SK-N-SH (cell line): ENCODE measurements at regions not wholly inside any gene's neighbourhood (a gene's known extent, or its start where the extent isn't known, plus 50 kb on each side); places are given as distances from the start of the nearest gene placed in this dataset.
"Not testable (repeated sequence)": the region's sequence is repeated elsewhere in the genome, so short reads cannot be mapped to it uniquely, and the experiment has no call there.

Experiments used
- CTCF ChIA-PET: fragments of 300-600, 350-600 bp; formaldehyde crosslinking; extraction: SDS; loops from one replicate; lab custom pipeline; 2021; lab: Yijun Ruan, JAX
- POLR2A ChIA-PET: fragments of 350-600 bp; sonication (Branson Sonifier 250); formaldehyde crosslinking; extraction: SDS; loops from one replicate; lab custom pipeline; 2020; ENCODE audit warnings: antibody characterized with exemption, inconsistent platforms; lab: Yijun Ruan, JAX
- DNase-seq: peaks from one replicate; pipeline ENCODE4 v3.0.0; 2012
- H2AFZ ChIP-seq: fragments of 200-600 bp; sonication (generic); 2 replicates; pipeline ENCODE4 v1.8.1; 2016; ENCODE audit warnings: antibody characterized with exemption, mild to moderate bottlenecking, low read depth
- H3F3A ChIP-seq: fragments of 200-600 bp; sonication (generic); replicated peaks from 2 replicates; pipeline ENCODE3; 2016; ENCODE audit warnings: antibody characterized with exemption, mild to moderate bottlenecking; ENCODE audit not compliant: insufficient read depth
- H3K27ac ChIP-seq, 2 experiments: fragments of 200-500 bp in 1 of 2; fragments of 200-600 bp in 1 of 2; sonication (Bioruptor generic) in 1 of 2; sonication (generic), shearing (Covaris generic) in 1 of 2; 2 replicates each; pipeline versions ENCODE4 v1.5.1 to v1.6.1; 2014 to 2016; ENCODE audit warnings: low read depth in 2 of 2, inconsistent platforms in 1 of 2, low read length in 1 of 2, mild to moderate bottlenecking in 1 of 2, mixed read lengths in 1 of 2
- H3K27me3 ChIP-seq: fragments of 200-600 bp; sonication (generic), shearing (Covaris generic); 2 replicates; pipeline ENCODE4 v1.6.1; 2016; ENCODE audit warnings: mixed run types; ENCODE audit not compliant: insufficient read depth
- H3K36me3 ChIP-seq, 2 experiments: fragments of 200-500 bp in 1 of 2; fragments of 200-600 bp in 1 of 2; sonication (Bioruptor generic) in 1 of 2; sonication (generic) in 1 of 2; replicated peaks in 1 of 2; 2 replicates each; pipeline versions ENCODE3 to v1.5.1; 2014 to 2016; ENCODE audit warnings: low read length in 1 of 2, mild to moderate bottlenecking in 1 of 2; ENCODE audit not compliant: insufficient read depth in 2 of 2, control insufficient read depth in 1 of 2
- H3K4me1 ChIP-seq, 2 experiments: fragments of 200-500 bp in 1 of 2; fragments of 200-600 bp in 1 of 2; sonication (Bioruptor generic) in 1 of 2; sonication (generic), shearing (Covaris generic) in 1 of 2; 2 replicates each; pipeline versions ENCODE4 v1.5.1 to v1.6.1; 2014 to 2016; ENCODE audit warnings: low read depth in 1 of 2, low read length in 1 of 2, mixed run types in 1 of 2; ENCODE audit not compliant: insufficient read depth in 2 of 2, control insufficient read depth in 1 of 2
- H3K4me2 ChIP-seq: fragments of 200-600 bp; sonication (generic), shearing (Covaris generic); 2 replicates; pipeline ENCODE4 v1.6.1; 2017; ENCODE audit warnings: mixed run types
- H3K4me3 ChIP-seq, 2 experiments: fragments of 200-500 bp in 1 of 2; fragments of 200-600 bp in 1 of 2; sonication (Bioruptor generic) in 1 of 2; sonication (generic), shearing (Covaris generic) in 1 of 2; 2 replicates each; pipeline versions ENCODE4 v1.5.1 to v1.8.1; 2014 to 2016; ENCODE audit warnings: low read depth in 2 of 2, inconsistent platforms in 1 of 2, low read length in 1 of 2, mild to moderate bottlenecking in 1 of 2, mixed read lengths in 1 of 2, moderate library complexity in 1 of 2
- H3K79me2 ChIP-seq: fragments of 200-600 bp; sonication (generic); 2 replicates; pipeline ENCODE4 v1.8.1; 2017; ENCODE audit warnings: mild to moderate bottlenecking; ENCODE audit not compliant: insufficient read depth
- H3K9ac ChIP-seq: fragments of 200-600 bp; sonication (generic); 2 replicates; pipeline ENCODE4 v1.6.1; 2017; ENCODE audit warnings: mixed run types
- H3K9me2 ChIP-seq: fragments of 200-600 bp; sonication (generic); 2 replicates; pipeline ENCODE4 v1.6.1; 2017; ENCODE audit warnings: mixed run types
- H3K9me3 ChIP-seq: fragments of 200-600 bp; sonication (generic); 2 replicates; pipeline ENCODE4 v1.6.1; 2017; ENCODE audit warnings: mixed run types, mild to moderate bottlenecking, moderate library complexity
- H4K20me1 ChIP-seq: fragments of 200-600 bp; sonication (generic); 2 replicates; pipeline ENCODE4 v1.6.1; 2017; ENCODE audit warnings: mild to moderate bottlenecking, mixed run types; ENCODE audit not compliant: insufficient read depth
- EP300 ChIP-seq, 2 experiments: IDR thresholded peaks; 2 replicates each; pipeline versions ENCODE4 v1.4.0 to v1.6.1; 2012; ENCODE audit warnings: borderline replicate concordance in 1 of 2, low read depth in 1 of 2, low read length in 1 of 2
- EZH2phosphoT487 ChIP-seq: fragments of 200-600 bp; sonication (generic); IDR thresholded peaks from 2 replicates; pipeline ENCODE4 v1.6.1; 2017; ENCODE audit warnings: low read depth, mixed run types, mild to moderate bottlenecking, antibody characterized with exemption, moderate library complexity, borderline replicate concordance
- FOXJ3 ChIP-seq: sonication (generic); formaldehyde crosslinking; IDR thresholded peaks from 2 replicates; pipeline ENCODE4 v1.5.1; 2020; ENCODE audit warnings: mild to moderate bottlenecking, missing genetic modification reagents
- GABPA ChIP-seq: IDR thresholded peaks from 2 replicates; pipeline ENCODE4 v1.4.0; 2012; ENCODE audit warnings: low read depth, mild to moderate bottlenecking
- JUND ChIP-seq: IDR thresholded peaks from 2 replicates; pipeline ENCODE4 v1.4.0; 2012
- MEF2A ChIP-seq: IDR thresholded peaks from 2 replicates; pipeline ENCODE4 v1.4.0; 2012; ENCODE audit warnings: low read depth, borderline replicate concordance
- MXI1 ChIP-seq: IDR thresholded peaks from 2 replicates; pipeline ENCODE4 v1.6.1; 2012; ENCODE audit warnings: mild to moderate bottlenecking, low read depth, low read length, improper control_type of control experiment
- NRF1 ChIP-seq: IDR thresholded peaks from 2 replicates; pipeline ENCODE4 v1.6.1; 2012; ENCODE audit warnings: low read depth, mild to moderate bottlenecking, low read length
- RAD21 ChIP-seq: IDR thresholded peaks from 2 replicates; pipeline ENCODE4 v1.6.1; 2012; ENCODE audit warnings: mild to moderate bottlenecking, low read length
- RCOR1 ChIP-seq: fragments of 150-350 bp; IDR thresholded peaks from 2 replicates; pipeline ENCODE4 v1.6.1; 2017; ENCODE audit warnings: antibody characterized with exemption, low read length
- RXRA ChIP-seq: IDR thresholded peaks from 2 replicates; pipeline ENCODE4 v1.4.0; 2012; ENCODE audit warnings: low read depth, mild to moderate bottlenecking, borderline replicate concordance
- SIN3A ChIP-seq: IDR thresholded peaks from 2 replicates; pipeline ENCODE4 v1.6.1; 2012; ENCODE audit warnings: low read depth, mild to moderate bottlenecking, low read length, moderate library complexity, borderline replicate concordance
- SMC3 ChIP-seq: IDR thresholded peaks from 2 replicates; pipeline ENCODE4 v1.6.1; 2012; ENCODE audit warnings: low read depth, low read length, improper control_type of control experiment
- YY1 ChIP-seq: IDR thresholded peaks from 2 replicates; pipeline ENCODE4 v1.4.0; 2012; ENCODE audit warnings: low read depth, mild to moderate bottlenecking
- WGBS: methylation state at CpG from one replicate; pipeline ENCODE4 v1.1.6; 2017; ENCODE audit warnings: low lambda C conversion rate; 5-methylcytosine and 5-hydroxymethylcytosine counted together
- TF ChIP-seq, protein P1 (sequence below): IDR thresholded peaks from 2 replicates; pipeline ENCODE4 v1.4.0; 2012; ENCODE audit warnings: low read depth, borderline replicate concordance
- TF ChIP-seq, protein P2 (sequence below): IDR thresholded peaks from 2 replicates; pipeline ENCODE4 v1.6.1; 2012; ENCODE audit warnings: mild to moderate bottlenecking, low read depth, low read length, moderate library complexity
- TF ChIP-seq, protein P3 (sequence below): IDR thresholded peaks from 2 replicates; pipeline ENCODE4 v1.4.0; 2012; ENCODE audit warnings: low read depth
- TF ChIP-seq, protein P4 (sequence below): IDR thresholded peaks from 2 replicates; pipeline ENCODE4 v1.4.0; 2012; ENCODE audit warnings: low read depth, borderline replicate concordance
- TF ChIP-seq, protein P5 (sequence below): IDR thresholded peaks from 2 replicates; pipeline ENCODE4; 2012

DNA sequence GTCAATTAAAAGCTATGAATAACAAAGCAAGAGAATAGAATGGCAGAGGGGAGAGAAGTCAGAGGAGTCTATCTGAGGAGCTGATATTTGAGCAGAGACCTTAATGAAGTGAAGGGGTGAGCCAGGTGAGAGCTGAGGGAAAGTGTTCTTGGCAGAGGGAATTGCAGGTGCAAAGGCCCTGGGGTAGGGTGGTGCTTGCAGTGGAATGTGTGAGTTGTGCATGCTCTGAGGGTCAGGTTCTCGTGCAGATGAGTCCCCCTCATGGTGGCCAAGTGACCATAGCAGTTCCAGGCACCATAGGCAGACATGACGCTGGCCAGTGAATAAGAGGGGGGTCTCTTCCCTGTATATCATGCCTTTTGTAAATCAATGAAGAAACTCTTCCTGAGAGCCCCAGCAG is 58.9 kb upstream of the ALX4 start:
- Histone ChIP-seq H3K9me2 (no peaks in the 10 kb centered on the region), H4K20me1 (no peaks in the 10 kb centered on the region), H3K27ac (no peak overlapping the region), H3K4me3 (no peak overlapping the region), H3K27me3 (peaks cover 7% of the 10 kb centered on the region; the same call in 1 of the 2 replicates), H3K9ac (no peak overlapping the region), H3K79me2 (no peaks in the 10 kb centered on the region), H3K36me3 (no peaks in the 10 kb centered on the region), H3K4me1 (peaks cover 0 to 2% of the 10 kb centered on the region in 2 experiments; a peak in 1 of 4 replicates), H3K4me2 (no peak overlapping the region), H2AFZ (no peak overlapping the region), H3K9me3 (no peaks in the 10 kb centered on the region), H3F3A (no peaks in the 10 kb centered on the region)
- 33% methylated on average over 2 of the region's 2 CpGs for WGBS
- ChIA-PET CTCF (no interaction called here), POLR2A (no interaction called here)
- DNase-seq, result no peak
- TF ChIP-seq RCOR1, result no peak
- no peak for TF ChIP-seq YY1
- TF ChIP-seq NRF1, result no peak
- TF ChIP-seq, protein P1, sequence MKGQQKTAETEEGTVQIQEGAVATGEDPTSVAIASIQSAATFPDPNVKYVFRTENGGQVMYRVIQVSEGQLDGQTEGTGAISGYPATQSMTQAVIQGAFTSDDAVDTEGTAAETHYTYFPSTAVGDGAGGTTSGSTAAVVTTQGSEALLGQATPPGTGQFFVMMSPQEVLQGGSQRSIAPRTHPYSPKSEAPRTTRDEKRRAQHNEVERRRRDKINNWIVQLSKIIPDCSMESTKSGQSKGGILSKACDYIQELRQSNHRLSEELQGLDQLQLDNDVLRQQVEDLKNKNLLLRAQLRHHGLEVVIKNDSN, result no peak
- TF ChIP-seq MEF2A, result no peak
- TF ChIP-seq GABPA, result no peak
- TF ChIP-seq, protein P2, sequence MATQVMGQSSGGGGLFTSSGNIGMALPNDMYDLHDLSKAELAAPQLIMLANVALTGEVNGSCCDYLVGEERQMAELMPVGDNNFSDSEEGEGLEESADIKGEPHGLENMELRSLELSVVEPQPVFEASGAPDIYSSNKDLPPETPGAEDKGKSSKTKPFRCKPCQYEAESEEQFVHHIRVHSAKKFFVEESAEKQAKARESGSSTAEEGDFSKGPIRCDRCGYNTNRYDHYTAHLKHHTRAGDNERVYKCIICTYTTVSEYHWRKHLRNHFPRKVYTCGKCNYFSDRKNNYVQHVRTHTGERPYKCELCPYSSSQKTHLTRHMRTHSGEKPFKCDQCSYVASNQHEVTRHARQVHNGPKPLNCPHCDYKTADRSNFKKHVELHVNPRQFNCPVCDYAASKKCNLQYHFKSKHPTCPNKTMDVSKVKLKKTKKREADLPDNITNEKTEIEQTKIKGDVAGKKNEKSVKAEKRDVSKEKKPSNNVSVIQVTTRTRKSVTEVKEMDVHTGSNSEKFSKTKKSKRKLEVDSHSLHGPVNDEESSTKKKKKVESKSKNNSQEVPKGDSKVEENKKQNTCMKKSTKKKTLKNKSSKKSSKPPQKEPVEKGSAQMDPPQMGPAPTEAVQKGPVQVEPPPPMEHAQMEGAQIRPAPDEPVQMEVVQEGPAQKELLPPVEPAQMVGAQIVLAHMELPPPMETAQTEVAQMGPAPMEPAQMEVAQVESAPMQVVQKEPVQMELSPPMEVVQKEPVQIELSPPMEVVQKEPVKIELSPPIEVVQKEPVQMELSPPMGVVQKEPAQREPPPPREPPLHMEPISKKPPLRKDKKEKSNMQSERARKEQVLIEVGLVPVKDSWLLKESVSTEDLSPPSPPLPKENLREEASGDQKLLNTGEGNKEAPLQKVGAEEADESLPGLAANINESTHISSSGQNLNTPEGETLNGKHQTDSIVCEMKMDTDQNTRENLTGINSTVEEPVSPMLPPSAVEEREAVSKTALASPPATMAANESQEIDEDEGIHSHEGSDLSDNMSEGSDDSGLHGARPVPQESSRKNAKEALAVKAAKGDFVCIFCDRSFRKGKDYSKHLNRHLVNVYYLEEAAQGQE, result no peak
- TF ChIP-seq EP300 (IDR thresholded peaks at IDR 0.05; ENCODE audit: borderline replicate concordance in 1 of 2, low read depth in 1 of 2, low read length in 1 of 2), result no peak
- TF ChIP-seq SIN3A, result no peak
- no peak for TF ChIP-seq JUND
- TF ChIP-seq, protein P3, sequence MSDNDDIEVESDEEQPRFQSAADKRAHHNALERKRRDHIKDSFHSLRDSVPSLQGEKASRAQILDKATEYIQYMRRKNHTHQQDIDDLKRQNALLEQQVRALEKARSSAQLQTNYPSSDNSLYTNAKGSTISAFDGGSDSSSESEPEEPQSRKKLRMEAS, result no peak
- TF ChIP-seq EZH2phosphoT487, result no peak
- TF ChIP-seq, protein P4, sequence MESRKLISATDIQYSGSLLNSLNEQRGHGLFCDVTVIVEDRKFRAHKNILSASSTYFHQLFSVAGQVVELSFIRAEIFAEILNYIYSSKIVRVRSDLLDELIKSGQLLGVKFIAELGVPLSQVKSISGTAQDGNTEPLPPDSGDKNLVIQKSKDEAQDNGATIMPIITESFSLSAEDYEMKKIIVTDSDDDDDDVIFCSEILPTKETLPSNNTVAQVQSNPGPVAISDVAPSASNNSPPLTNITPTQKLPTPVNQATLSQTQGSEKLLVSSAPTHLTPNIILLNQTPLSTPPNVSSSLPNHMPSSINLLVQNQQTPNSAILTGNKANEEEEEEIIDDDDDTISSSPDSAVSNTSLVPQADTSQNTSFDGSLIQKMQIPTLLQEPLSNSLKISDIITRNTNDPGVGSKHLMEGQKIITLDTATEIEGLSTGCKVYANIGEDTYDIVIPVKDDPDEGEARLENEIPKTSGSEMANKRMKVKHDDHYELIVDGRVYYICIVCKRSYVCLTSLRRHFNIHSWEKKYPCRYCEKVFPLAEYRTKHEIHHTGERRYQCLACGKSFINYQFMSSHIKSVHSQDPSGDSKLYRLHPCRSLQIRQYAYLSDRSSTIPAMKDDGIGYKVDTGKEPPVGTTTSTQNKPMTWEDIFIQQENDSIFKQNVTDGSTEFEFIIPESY, result no peak
- no peak for TF ChIP-seq RXRA
- no peak for TF ChIP-seq RAD21
- TF ChIP-seq, protein P5, sequence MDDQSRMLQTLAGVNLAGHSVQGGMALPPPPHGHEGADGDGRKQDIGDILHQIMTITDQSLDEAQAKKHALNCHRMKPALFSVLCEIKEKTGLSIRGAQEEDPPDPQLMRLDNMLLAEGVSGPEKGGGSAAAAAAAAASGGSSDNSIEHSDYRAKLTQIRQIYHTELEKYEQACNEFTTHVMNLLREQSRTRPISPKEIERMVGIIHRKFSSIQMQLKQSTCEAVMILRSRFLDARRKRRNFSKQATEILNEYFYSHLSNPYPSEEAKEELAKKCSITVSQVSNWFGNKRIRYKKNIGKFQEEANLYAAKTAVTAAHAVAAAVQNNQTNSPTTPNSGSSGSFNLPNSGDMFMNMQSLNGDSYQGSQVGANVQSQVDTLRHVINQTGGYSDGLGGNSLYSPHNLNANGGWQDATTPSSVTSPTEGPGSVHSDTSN, result no peak
- TF ChIP-seq MXI1, result no peak
- TF ChIP-seq SMC3, result no peak
- TF ChIP-seq FOXJ3 (CRISPR knock-in tag), result no peak

DNA sequence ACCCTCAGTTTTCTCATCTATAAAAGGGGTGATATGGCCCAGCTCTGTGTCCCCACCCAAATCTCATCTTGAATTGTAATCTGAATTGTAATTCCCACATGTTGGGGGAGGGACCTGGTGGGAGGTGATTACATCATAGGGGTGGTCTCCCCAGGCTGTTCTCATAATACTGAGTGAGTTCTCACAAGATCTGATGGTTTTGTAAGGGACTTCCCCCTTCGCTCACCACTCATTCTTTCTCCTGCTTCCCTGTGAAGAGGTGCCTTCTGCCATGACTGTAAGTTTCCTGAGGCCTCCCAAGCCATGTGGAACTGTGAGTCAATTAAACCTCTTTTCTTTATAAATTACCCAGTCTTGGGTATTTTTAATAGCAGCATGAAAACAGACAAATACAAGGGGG is 61.1 kb upstream of the ALX4 start:
- H3K27ac ChIP-seq, POLR2A ChIA-PET, H4K20me1 ChIP-seq, H3K4me2 ChIP-seq, CTCF ChIA-PET, DNase-seq, H3K4me3 ChIP-seq, H3K9ac ChIP-seq, H3K79me2 ChIP-seq, H3F3A ChIP-seq, H3K9me2 ChIP-seq, H3K4me1 ChIP-seq, H2AFZ ChIP-seq, H3K27me3 ChIP-seq, H3K9me3 ChIP-seq, H3K36me3 ChIP-seq: not testable (repeated sequence)
- 33% methylated on average over 1 of the region's 1 CpG for WGBS
